ENCODE measurements at regions not wholly inside any gene's neighbourhood (a gene's known extent, or its start where the extent isn't known, plus 50 kb on each side); places are given as distances from the start of the nearest gene placed in this dataset.
"Not testable (repeated sequence)": the region's sequence is repeated elsewhere in the genome, so short reads cannot be mapped to it uniquely, and the experiment has no call there.

DNA sequence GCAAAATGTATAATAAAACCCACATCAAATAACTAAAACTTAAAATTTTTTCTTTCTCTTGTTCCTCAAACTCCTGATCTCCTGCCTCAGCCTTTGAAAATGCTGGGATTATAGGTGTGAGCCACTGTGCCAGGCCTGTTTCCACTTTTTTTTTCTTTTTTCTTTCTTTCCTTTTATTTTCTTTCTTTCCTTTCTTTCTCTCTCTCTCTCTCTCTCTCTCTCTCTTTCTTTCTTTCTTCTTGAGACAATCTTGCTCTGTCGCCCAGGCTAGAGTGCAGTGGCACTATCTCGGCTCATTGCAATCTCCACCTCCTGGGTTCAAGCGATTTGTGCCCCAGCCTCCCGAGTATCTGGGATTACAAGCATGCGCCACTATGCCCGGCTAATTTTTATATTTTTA lies 164.6 kb downstream of the OR2B2 start:
- H3K4me3 ChIP-seq (ENCODE audit: low read depth, low read length) = no peak overlapping the region
- no peak for DNase-seq (ENCODE audit: low read depth)
- TF ChIP-seq, protein P1, sequence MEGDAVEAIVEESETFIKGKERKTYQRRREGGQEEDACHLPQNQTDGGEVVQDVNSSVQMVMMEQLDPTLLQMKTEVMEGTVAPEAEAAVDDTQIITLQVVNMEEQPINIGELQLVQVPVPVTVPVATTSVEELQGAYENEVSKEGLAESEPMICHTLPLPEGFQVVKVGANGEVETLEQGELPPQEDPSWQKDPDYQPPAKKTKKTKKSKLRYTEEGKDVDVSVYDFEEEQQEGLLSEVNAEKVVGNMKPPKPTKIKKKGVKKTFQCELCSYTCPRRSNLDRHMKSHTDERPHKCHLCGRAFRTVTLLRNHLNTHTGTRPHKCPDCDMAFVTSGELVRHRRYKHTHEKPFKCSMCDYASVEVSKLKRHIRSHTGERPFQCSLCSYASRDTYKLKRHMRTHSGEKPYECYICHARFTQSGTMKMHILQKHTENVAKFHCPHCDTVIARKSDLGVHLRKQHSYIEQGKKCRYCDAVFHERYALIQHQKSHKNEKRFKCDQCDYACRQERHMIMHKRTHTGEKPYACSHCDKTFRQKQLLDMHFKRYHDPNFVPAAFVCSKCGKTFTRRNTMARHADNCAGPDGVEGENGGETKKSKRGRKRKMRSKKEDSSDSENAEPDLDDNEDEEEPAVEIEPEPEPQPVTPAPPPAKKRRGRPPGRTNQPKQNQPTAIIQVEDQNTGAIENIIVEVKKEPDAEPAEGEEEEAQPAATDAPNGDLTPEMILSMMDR (IDR thresholded peaks at IDR 0.05; ENCODE audit: insufficient read depth, low read depth, low read length) = no peak

DNA sequence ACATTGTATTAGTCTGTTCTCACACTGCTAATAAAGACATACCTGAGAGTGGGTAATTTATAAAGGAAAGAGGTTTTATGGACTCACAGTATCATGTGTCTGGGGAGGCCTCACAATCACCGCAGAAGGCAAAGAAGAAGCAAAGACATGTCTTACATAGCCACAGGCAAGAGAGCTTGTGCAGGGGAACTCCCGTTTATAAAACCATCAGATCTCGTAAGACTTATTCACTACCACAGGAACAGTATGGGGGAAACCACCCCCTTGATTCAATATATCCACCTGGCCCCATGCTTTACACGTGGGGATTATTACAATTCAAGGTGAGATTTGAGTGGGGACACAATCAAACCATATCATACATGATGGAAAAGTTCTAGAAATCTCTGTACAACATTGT lies 165.3 kb downstream of the OR2B2 start:
- not testable (repeated sequence) for H3K4me3 ChIP-seq (ENCODE audit: low read depth, low read length); DNase-seq (ENCODE audit: low read depth)

DNA sequence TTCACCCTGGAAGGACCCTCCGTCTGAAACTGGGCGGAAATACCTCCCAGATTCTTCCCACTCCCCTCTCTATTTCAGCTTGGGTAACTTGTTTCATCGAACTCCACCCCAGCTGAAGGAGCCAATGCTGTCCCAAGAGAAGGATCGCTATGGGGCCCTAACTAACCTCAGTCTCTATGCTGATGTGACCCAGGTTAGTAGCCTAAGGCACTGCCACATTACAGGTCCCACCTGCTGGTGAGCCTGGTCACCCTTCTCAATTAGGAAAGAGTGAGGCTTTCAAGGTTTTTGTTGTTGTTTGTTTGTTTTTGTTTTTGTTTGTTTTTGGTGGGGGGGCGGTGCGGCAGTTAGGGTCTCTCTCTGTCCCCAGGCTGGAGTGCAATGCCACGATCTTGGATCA lies 168.4 kb downstream of the OR2B2 start:
- no peak overlapping the region for H3K4me3 ChIP-seq (ENCODE audit: low read depth, low read length)
- no peak for DNase-seq (ENCODE audit: low read depth)
- TF ChIP-seq, protein P1 (IDR thresholded peaks at IDR 0.05; ENCODE audit: insufficient read depth, low read depth, low read length) = no peak

DNA sequence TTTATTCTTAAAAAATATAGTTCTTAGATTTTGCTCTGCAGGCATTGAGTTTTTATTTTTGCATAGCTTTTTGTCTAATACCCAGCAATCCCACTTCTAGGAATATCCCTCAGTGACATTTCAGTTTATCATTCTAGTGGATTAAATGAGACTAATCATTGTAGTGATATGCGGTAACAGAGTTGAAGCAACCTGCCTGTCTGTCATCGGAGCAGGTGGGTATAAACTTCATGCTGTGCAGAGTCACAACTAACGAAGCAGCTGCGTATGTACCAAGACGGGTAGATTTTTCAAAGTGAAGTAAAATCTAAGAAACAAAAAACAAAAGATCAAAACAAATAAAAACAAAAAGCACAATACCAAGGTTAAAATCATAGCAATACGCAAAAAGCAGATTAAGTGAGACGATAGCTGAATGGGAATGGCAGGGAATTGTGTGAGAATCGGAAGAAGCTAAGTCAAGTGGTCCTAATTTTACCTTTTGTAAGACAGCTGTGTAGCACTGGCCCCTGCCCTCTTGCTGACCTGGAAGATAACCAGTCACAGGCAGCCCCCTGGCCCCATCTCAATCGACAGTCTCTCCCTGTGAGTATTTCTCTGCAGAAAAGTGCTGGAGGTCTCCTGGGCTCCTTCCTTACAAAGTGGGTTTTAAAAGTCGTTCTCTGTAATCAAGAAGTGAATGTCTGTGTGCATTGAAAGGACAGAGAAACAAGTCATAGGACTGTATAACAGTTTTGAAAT lies 169.2 kb downstream of the OR2B2 start:
- TF ChIP-seq, protein P1 (IDR thresholded peaks at IDR 0.05; ENCODE audit: insufficient read depth, low read depth, low read length) = no peak
- no peak overlapping the region for H3K4me3 ChIP-seq (ENCODE audit: low read depth, low read length)
- no peak for DNase-seq (ENCODE audit: low read depth)

DNA sequence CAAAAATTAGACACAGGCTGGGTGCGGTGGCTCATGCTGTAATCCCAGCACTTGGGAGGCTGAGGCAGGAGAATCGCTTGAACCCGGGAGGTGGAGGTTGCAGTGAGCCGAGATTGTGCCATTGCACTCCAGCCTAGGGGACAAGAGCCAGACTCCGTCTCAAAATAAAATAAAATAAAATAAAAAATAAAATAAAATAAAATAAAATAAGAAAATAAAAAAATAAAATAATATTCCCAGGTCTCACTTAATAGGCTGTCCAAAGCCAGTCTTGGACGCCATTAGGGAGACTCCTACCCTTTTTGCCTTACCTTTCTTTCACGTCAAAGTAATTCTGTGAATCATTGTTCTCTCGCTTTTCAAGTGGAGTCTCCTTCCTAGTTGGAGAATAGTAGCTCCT lies 172.3 kb downstream of the OR2B2 start:
- H3K4me3 ChIP-seq (ENCODE audit: low read depth, low read length) = not testable (repeated sequence)

DNA sequence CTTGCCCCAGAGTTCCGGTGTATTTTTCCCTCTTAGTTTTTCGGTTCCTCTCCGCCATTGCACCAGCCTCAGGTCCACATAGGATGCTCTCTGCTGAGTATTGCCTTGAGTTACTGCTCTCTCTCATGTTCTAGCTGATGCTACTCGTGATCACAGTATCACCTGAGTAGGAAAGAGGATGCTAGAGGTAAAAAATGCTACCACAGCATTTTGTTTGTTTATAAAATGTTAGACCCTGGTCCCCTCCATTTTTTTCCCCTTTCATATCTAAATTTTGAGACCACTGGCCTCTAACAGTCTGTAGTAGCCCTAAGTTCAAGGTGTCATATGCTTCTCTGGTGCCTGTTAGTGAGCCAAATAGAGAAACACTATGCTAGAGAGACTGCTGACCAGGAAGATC lies 175.5 kb downstream of the OR2B2 start:
- TF ChIP-seq, protein P1 (IDR thresholded peaks at IDR 0.05; ENCODE audit: insufficient read depth, low read depth, low read length) = no peak
- DNase-seq (ENCODE audit: low read depth) = no peak
- H3K4me3 ChIP-seq (ENCODE audit: low read depth, low read length) = no peak overlapping the region

More for the DNA sequence above, 172.3 kb downstream of the OR2B2 start:
- DNase-seq (ENCODE audit: low read depth) = not testable (repeated sequence)

DNA sequence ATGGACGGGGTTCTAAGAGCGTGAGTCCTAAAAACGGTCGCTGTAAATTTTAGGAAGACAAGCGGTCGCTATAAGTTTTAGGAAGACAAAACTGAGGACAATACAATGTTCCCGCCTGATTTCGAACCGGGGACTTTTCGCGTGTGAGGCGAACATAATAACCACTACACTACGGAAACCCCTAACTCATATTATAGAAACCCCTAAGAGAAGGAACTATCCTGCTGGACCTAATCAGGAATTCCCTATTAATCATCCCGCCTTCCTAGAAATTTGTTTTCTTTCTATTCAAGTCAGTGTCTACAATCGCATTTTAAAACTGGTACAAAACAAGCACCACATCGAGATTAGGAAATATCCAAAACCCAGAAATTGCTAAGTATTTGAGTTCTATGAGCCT lies 183.8 kb downstream of the OR2B2 start:
- no peak for DNase-seq (ENCODE audit: low read depth)
- TF ChIP-seq, protein P1 (IDR thresholded peaks at IDR 0.05; ENCODE audit: insufficient read depth, low read depth, low read length) = no peak
- no peak overlapping the region for H3K4me3 ChIP-seq (ENCODE audit: low read depth, low read length)

DNA sequence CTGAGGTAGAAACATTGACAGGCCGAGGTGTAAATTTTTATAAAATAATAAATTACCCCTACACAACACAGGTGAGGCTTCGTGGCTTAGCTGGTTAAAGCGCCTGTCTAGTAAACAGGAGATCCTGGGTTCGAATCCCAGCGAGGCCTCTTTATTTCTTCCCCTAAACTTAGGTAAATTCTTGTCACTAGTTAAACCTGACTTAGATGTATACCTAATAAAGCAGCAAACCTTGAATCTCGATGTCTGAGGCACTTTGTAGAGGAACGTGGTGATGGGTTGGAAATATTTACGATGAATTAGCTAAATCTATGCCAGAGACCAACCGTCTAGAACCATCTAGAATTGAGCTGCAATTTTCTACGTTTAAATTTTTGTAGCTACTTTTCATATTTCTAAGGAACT lies 185.6 kb downstream of the OR2B2 start:
- H3K4me3 ChIP-seq (ENCODE audit: low read depth, low read length) = no peak overlapping the region
- TF ChIP-seq, protein P1 (IDR thresholded peaks at IDR 0.05; ENCODE audit: insufficient read depth, low read depth, low read length) = no peak
- DNase-seq (ENCODE audit: low read depth) = no peak

All from fibroblast of villous mesenchyme (primary cell).